DMS79 (cell line): ENCODE measurements at regions not wholly inside any gene's neighbourhood (a gene's known extent, or its start where the extent isn't known, plus 50 kb on each side); places are given as distances from the start of the nearest gene placed in this dataset.
"Not testable (repeated sequence)": the region's sequence is repeated elsewhere in the genome, so short reads cannot be mapped to it uniquely, and the experiment has no call there.

Experiments used
- DNase-seq: peaks from one replicate; lab custom pipeline; 2025; lab: John Stamatoyannopoulos, UW

DNA sequence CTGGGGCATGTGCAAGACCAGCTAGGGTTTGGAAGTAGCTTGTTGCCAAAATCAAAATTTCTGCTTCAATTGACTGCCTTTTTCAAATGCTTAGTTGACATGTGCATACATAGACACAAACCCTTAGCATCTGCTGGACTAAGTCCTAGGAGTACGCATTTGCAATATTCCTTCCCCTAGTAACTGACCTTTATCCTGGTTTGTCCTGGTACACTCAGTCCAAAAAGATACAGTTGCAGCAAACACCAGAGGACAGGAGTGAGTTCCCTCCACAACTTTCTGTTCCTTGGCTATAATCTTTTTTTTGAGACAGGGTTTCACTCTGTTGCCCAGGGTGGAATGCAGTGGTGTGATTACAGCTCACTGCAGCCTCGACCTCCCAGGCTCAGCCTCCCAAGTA is 290.2 kb upstream of the ERCC4 start:
- no peak for DNase-seq

DNA sequence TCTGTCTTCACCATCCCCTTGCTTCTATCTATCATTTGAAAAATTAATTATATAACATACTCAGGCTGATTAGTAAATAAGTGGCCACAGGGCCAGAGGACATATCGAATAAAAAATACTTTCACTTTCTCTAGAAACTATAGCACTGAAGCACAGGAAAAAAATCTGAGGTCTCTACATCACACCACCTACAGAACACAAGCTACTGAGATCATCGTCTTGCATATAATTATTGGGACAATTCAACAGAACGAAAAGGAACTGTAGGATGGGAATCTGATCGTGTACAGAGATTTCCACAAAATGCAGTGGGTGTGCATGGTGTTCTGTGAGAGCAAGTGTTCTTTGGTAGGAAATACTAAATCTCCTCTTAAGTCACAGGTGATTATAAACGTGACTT is 289.6 kb upstream of the ERCC4 start:
- no peak for DNase-seq

DNA sequence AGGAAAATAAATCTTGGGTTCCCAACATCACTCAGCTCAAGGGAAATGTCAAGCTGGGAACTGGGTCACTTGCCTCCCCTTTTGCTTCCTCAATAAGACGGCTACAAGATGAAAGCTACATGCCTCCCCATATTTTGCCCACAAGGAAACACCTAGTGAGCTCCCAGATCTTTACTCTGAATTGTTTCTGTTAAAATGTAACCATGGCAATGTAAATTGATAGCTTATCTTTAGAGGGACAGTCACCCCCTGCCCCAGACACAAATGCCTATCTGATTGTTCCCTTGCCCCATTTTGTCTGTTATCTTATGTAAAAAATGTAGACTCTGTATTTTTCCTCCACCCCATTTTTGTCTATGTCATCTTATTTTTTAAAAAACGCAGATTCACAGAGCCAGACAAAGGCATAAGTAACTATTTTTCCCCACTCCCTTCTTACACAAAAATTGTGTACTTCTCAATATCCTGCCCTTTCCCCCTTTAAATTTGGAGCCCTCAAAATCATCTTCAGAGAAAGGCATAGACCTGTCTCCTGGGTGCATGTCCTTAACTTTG is 288.7 kb upstream of the ERCC4 start:
- DNase-seq: no peak

DNA sequence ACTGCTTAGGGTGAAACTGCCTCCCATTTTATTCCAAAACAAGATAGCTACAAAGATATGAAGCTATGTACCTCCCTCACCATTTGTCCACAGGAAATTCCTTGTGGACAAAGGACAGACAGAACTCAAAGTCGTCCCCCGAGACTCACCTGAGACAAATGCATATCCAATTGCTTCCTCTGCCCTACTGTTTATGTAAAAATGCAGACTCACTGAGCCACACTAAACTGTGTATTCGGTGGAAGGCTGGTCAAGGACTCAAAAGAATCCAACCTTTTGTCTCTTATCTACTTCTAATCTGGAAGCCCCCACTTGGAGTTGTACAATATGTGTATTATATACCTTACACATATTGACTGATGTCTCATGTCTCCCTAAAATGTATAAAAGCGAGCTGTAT is 288.0 kb upstream of the ERCC4 start:
- DNase-seq: no peak

DNA sequence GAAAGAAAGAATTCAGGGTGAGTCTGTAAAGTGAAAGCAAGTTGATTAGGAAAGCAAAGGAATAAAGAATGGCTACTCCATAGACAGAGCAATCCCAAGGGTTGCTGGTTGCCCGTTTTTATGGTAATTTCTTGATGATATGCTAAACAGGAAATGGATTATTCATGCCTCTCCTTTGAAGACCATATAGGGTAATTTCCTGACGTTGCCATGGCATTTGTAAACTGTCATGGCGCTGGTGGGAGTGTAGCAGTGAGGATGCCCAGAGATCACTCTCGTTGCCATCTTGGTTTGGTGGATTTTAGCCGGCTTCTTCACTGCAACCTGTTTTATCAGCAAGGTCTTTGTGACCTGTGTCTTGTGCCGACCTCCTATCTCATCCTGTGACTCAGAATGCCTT is 287.4 kb upstream of the ERCC4 start:
- DNase-seq: not testable (repeated sequence)

DNA sequence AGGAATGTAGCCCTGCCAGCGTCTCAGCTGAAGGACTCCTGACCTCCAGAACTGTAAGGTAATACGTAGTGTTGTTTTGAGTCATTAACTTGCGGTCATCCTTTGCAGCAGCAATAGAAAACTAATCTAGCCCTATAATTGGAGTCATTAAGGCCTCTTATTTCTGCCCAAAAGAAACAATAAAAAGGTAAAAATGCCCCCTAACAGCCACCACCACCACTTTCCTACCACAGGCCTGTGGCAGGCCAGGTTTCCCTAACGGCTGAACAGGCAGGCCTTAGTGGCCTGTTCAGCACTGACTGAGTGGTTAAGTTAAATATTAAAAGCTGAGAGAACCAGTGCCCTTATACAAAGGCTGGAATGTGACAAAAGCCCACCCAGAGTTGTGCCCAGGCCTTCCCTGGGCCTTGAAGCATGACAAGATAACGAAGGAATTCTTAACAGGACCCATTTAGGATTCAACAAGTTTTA is 286.5 kb upstream of the ERCC4 start:
- no peak for DNase-seq

DNA sequence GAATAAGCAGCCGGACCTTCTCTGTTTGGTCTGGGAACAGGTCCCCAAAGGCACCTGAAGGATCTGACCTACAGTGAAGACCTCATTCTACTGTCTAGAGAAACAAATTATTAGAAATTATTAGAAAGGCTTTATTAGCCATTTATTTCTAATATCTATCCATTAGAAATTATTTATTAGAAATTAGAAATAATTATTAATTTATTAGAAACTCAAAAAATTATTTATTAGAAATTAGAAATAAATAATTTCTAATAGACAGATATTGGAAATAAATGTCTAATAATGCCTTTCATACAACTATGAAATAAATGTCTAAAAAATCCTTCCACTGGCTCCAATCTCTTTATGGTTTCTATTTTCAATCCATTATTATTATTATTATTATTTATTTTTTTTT is 285.7 kb upstream of the ERCC4 start:
- no peak for DNase-seq

DNA sequence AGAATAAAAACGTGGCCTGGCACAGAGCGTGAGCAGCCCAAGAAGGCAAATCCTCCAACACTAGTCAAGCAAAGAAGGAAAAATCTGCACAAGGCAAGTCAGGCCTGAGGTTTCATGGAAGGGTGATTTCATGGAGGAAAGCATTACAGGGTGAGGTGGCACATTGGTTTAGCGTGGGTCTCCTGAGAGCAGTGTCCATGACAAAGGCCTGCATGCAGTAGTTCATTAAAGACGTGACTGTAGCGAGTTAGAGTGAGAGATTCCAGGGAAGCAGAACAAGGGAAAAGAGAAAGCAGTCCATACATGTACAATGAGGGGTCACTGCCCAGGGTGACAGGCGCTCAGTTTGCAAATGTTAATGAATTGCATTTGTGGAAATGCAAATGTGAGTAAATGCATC is 285.0 kb upstream of the ERCC4 start:
- DNase-seq: no peak

DNA sequence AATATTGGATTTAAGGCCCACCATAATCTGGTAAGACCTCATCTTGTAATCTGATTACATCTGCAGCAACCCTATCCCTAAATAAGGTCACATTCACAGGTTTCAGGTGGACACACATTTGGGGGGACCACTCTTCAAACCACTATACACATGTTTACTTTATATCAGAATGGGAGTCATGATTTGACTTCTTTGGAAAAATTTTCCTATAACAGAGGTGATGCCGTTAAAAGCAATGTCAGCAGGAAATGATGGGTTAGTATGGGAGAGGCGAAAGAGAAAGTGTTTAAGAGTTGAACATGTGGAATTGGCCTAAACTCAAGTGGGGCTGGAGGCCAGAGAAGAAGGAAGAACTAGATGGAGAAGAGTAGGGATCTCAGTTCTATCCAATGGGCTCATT is 281.7 kb upstream of the ERCC4 start:
- no peak for DNase-seq

DNA sequence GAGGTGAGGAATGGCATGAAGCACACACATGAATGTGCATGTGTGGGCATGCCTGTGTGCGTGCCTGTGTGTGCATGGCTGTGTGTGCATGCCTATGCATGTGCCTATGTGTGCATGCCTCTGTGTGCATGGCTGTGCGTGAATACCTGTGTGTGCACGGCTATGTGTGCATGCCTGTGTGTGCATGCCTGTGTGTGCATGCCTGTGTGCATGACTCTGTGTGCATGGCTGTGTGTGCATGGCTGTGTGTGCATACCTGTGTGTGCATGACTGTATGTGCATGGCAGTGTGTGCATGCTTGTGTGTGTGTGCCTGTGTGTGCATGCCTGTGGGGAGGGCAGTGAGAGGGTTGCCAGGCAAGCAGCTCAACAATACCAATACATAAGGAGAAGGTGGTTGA is 276.5 kb upstream of the ERCC4 start:
- no peak for DNase-seq

DNA sequence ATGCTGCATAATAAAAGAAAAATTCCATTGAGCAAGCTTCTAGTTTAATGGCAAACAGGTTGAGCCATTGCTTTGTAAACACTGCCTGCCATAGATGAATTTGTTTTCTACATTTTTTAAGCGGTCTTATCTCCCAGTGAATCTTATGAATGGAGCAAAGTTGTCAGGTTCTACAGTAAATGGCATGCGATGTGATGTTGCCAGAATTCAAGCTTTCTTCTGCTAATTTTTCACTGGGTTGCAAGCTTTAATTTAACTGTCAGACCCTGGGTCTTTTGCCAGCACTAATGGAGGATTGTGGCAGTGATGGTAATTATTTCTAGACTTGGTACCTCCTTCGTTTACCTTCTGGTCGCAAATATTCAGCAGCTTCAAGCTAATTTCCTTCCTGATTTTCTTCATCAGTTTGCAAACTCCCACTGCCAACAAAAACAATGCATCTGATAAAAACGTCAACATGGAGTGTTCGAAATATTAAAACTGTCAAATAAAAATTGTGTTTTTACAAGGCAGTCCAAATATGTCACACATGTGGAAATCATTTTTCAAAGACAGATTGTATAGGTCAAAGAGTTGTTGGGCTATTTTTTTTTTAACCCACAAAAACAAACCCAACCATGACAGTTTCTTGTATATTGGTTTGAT is 274.2 kb upstream of the ERCC4 start:
- no peak for DNase-seq

DNA sequence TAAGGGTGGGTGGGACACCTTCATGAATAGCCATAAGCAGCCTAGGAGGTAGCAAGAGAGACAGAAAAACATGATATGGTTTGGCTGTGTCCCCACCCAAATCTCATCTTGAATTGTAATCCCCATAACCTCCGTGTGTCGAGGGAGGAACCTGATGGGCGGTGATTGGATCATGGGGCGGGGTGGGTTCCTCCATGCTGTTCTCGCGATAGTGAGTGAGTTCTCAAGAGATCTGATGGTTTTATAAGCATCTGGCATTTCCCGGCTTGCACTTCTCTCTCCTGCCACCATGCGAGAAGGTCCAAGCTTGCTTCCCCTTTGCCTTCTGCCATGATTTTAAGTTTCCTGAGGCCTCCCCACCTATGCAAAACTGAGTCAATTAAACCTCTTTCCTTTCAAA is 259.1 kb upstream of the ERCC4 start:
- no peak for DNase-seq

DNA sequence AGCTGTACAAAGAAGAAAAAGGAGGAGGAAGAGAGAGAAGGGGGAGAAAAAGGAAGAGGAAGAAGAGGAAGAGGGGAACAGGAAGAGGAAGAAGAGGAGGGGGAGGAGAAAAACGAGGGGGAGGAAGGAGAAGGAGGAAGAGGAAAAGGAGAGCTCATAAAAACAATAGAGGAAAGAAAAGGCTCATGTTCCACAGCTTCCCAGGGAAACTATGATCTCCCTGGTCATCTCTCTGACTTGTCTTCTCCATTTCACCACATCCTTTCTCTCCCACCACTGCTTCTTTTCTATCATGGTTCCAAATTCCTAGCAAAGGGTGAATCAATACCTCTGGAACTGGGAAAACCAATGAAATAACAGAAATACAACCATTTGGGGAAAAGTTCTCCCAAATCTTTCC is 254.1 kb upstream of the ERCC4 start:
- no peak for DNase-seq

DNA sequence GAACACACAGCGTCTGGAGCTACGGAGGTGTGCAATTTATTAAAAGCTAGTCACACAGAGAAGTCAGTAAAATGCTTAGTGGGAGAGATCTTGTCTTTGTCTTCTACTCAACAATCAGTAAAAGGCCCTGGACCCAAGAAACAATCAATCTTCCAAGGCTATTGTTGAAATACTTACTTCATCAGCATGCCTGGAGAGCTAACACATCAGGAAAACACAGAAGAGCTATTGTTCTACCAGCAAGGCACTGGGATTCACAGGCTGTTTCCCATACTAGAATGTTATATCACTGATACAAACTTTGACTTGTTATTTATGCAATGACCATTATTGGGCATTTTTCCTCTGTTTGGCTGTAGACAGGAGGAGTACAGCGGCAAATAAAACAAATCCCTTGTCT is 247.8 kb upstream of the ERCC4 start:
- no peak for DNase-seq

DNA sequence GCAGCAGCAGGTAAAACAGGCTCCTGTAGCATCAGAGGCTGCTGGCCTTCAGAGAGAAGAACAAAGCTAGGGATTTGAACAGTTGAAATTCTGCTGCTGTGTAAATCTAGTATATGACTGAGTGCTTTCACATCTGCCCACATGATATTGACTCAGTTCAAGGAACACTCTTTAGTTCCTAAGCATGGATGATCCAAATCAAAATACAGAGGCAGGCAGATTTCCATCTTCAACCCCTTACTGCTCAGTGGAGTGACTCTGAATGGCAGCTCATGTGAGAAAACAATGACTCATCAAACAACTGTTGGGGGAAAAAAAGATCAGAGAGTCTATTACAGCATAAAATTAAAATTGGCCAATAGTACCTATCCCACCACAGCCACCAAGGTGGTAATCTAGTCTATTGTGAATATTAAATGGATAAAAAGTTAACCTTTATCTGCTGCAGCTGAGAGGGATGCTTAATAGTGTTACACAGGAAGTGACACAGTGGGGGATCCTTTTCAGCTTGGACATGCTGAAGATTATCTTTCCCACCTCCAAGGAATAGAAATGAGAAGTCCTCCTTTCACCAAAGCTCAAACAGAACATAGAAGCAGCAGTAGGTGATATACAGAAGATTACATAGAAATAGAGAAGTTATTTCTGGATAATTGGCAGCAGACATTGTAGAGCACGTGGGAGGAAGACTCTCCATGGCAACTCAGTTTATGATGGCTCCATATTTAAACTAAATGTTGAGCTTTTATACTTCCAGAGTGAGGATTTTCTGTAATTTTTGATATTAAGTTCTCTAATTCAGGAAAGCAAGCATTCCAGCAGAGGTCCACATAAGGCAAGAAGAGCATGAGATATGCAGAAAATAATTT is 239.7 kb upstream of the ERCC4 start:
- no peak for DNase-seq

DNA sequence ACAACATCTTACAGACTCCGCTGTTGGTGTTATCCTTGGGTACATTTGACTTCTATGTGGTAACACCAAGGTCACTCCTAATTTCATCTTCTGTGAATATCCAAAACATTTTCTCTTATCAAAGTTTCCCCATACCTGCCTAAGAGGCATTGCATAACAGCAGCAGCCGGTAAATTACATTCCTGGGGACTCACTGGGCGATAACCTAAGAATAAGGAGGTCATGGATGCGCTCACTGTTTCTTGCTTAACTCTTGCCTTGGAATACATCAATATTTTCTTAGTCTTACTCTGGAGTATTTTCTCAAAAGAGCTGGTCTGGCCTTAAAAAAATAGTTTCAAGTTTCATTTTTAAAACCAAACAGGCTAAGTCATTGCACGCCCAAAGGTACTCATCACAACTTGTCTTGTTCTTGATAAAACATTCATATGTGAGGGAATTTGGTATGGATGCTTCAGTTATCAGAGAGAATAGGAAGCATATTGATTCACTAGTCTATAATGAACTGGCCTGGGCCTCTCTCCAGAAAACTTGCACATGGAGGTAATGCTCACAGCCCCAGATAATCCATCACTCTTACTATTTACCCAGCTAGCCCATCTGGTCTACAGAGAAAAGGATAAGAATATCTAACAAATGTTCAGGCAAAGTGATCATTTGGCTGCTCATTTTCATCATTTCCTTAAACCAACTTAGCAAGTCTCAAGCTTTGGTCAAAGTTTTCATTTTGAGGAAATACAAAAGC is 235.0 kb upstream of the ERCC4 start:
- DNase-seq: no peak

DNA sequence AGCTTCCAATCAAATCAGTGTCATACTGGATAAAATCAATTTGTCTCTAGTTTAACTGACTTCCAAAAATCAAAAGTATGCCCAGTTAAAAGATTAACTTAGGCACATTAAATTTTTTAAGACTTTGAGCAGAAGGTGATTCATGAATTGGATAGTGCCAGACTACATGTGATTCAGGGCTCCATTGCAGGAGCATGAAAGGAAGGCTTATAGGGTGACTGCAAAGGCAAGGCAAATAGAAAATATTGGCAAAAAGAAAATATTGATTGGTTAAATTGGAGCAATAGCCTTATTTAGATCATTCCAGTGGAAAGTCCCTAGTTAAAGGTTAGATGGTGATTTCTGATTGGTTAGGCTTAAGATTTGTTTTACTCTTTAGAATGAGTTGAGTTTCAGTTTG is 223.9 kb upstream of the ERCC4 start:
- DNase-seq: no peak

DNA sequence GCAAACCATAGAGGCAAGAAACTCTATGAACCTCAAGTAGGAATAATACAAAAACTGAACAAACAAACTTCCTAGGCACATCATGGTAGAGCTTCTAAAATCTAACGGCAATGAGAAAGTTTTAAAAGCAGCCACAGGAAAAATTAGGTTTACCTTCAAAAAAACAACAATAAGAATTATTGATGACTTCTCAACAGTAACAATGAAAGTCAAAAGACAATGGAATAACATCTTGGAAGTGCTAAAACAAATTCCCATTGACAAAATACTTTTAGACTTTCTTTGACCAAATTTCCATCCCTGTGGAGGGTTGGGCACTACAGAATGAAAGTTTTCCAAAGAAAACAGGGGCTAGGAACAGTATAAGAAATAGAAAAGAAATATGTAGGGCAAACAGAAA is 222.9 kb upstream of the ERCC4 start:
- no peak for DNase-seq

DNA sequence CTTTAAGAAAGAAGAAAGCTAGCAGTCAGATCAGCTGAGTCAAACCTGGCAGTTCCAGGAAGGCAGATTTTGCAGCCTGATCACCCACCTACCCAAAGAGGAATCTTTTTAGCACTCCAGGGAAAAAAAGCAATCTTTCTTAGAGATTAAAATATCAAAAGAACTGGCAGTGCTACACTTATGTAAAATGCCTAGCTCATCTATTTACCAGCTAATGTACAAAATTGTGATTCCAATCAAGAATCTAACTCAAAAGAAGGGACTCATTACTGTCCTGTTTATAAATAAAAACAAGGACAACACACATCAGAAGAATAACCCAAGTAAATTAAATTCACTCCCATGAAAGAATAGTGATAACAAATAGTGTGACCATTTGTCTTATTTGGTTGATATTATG is 222.4 kb upstream of the ERCC4 start:
- DNase-seq: no peak

DNA sequence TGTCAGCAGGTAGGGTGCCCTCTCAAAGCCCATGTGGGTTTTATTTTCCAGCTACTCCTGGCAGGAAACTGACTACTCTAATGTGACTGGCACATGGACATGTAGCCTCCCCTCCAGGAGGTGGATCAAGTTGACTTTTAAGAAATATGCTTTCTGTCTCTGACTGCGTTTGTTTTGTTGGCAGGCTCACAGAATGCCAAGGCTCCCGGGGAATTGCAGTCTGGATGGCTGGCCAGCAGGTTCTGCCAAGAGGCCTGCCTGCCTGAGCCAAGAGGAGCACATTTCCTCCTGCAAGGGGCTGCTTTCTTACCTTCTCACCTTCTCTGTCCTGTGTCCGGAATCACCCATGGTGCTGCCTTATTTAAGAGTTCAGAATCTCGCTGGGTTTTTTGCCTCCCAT is 217.3 kb upstream of the ERCC4 start:
- DNase-seq: no peak

DNA sequence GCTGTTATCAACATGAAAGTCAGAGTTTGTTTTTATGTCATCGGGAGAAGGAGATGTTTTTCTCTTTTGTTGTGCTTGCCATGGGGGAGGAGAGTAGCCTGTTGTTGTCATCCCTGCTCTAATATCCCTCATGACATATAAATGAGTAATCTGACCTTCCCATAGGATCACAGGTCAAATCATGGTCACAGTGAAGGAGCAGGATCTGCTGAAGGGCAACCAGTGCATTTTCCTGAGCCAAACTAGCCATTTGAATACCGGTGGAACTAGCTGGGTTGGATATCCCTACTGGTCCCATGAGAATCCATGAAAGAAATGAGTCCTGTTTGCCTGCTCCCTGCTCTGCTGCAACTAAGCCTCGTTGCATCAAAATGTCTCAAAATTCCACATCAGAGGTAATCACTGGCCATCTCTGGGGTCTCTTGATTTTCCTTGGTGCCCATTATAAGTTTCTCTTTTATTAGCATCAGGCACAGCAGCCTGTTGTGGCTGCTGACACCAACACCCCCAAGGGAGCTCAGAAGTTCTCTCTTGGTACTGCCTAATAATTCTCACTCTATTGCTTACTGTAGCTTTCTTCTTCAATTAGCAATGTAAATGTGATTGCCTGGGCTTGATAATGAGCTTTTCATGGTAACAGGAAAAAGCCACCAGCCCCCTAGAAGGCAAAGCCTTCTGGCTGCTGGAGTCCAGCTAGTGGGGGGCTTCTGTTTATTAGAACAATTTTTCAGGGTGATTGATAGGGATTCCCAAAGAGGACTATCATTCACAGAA is 211.4 kb upstream of the ERCC4 start:
- no peak for DNase-seq

DNA sequence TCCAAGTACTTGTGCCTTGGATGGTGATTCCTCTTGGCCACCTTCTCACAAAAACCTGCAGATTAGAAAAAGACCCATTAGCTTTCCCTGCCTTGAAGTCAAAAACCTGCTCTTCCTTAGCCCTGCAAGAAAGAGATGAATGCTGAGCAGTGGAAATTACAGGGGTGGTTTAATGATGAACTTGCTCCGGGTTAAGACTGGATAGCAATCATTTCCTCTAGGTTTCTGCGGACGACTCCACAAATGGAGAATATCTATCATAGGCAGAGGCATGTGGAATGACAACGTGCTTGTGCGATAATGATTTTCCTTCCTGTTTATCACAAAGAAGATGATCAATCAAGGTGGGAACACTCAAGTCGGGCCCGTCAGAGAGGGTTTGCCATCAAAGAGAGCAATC is 201.2 kb upstream of the ERCC4 start:
- DNase-seq: no peak
